HG03432 (cell line): ENCODE measurements at regions not wholly inside any gene's neighbourhood (a gene's known extent, or its start where the extent isn't known, plus 50 kb on each side); places are given as distances from the start of the nearest gene placed in this dataset.
A peak's percentile ranks its signal among the peaks of the same experiment; 100 is the strongest.

Source experiments
- ATAC-seq: cut with Tn5 transposase; IDR thresholded peaks from one replicate; pipeline ENCODE4 v1.9.1; 2021; ENCODE audit warnings: mild to moderate bottlenecking, moderate library complexity; ENCODE audit not compliant: unreplicated experiment

GRCh38 chr2:181332044-181332605, 125.1 kb upstream of the ITGA4 start:
- ATAC-seq = no peak

GRCh38 chr2:181334158-181334826, 122.9 kb upstream of the ITGA4 start:
- peak; percentile 72 for ATAC-seq

- ATAC-seq = no peak
Measured at GRCh38 chr2:181340891-181341290, 116.3 kb upstream of the ITGA4 start.

GRCh38 chr2:181341855-181342600, 115.2 kb upstream of the ITGA4 start:
- no peak for ATAC-seq

- ATAC-seq = peak; percentile 94
Measured at GRCh38 chr2:181348107-181348837, 108.9 kb upstream of the ITGA4 start.

GRCh38 chr2:181352158-181352557, 105.0 kb upstream of the ITGA4 start:
- ATAC-seq = no peak

GRCh38 chr2:181354626-181355025, 102.6 kb upstream of the ITGA4 start:
- ATAC-seq = no peak

- ATAC-seq = no peak
Measured at GRCh38 chr2:181356526-181357130, 100.6 kb upstream of the ITGA4 start.

GRCh38 chr2:181357979-181358378, 99.2 kb upstream of the ITGA4 start:
- peak; percentile 79 for ATAC-seq

- ATAC-seq = peak; percentile 38
Measured at GRCh38 chr2:181362561-181362960, 94.6 kb upstream of the ITGA4 start.

- ATAC-seq = no peak
Measured at GRCh38 chr2:181363164-181363563, 94.0 kb upstream of the ITGA4 start.

- ATAC-seq = no peak
Measured at GRCh38 chr2:181364492-181365170, 92.6 kb upstream of the ITGA4 start.

GRCh38 chr2:181366675-181367175, 90.5 kb upstream of the ITGA4 start:
- no peak for ATAC-seq

- no peak for ATAC-seq
Measured at GRCh38 chr2:181367411-181367810, 89.8 kb upstream of the ITGA4 start.

GRCh38 chr2:181367906-181368435, 89.2 kb upstream of the ITGA4 start:
- no peak for ATAC-seq

GRCh38 chr2:181370126-181370525, 87.1 kb upstream of the ITGA4 start:
- ATAC-seq = no peak

- ATAC-seq = no peak
Measured at GRCh38 chr2:181371195-181371594, 86.0 kb upstream of the ITGA4 start.

- no peak for ATAC-seq
Measured at GRCh38 chr2:181371782-181372645, 85.2 kb upstream of the ITGA4 start.

- ATAC-seq = no peak
Measured at GRCh38 chr2:181372646-181373040, 84.5 kb upstream of the ITGA4 start.
